Kidney (tissue), 13 donors: ENCODE measurements at regions not wholly inside any gene's neighbourhood (a gene's known extent, or its start where the extent isn't known, plus 50 kb on each side); places are given as distances from the start of the nearest gene placed in this dataset.

Experiments
- DNase-seq, 5 donors: peaks; one replicate each; pipeline ENCODE4 v3.0.0-alpha.2; 2013 to 2020
- FAIRE-seq: peaks from 2 replicates; lab custom pipeline; 2012; peaks lifted over from hg19 to GRCh38; lab: Jason Lieb, UNC
- H3K27ac ChIP-seq, 2 donors: one replicate each; pipeline ENCODE4 v1.7.0; 2013; ENCODE audit warnings: low read depth in 2 of 2, low read length in 2 of 2, inconsistent platforms in 1 of 2
- H3K27me3 ChIP-seq: one replicate; pipeline ENCODE4 v1.7.1; 2013; ENCODE audit warnings: low read length, inconsistent platforms; ENCODE audit not compliant: control insufficient read depth, insufficient read depth
- H3K36me3 ChIP-seq, 3 donors: one replicate each; pipeline versions ENCODE4 v1.7.0 to v1.7.1; 2013; ENCODE audit warnings: low read length in 3 of 3, control low read depth in 1 of 3, inconsistent platforms in 1 of 3; ENCODE audit not compliant: insufficient read depth in 3 of 3, control insufficient read depth in 2 of 3
- H3K4me1 ChIP-seq, 3 donors: one replicate each; pipeline versions ENCODE4 v1.7.0 to v1.7.1; 2013; ENCODE audit warnings: low read length in 3 of 3, inconsistent platforms in 1 of 3, low read depth in 1 of 3; ENCODE audit not compliant: control insufficient read depth in 2 of 3, insufficient read depth in 2 of 3
- H3K4me3 ChIP-seq, 3 donors: one replicate each; pipeline versions ENCODE4 v1.7.0 to v1.8.1; 2013; ENCODE audit warnings: low read length in 3 of 3, control low read depth in 1 of 3, inconsistent platforms in 1 of 3
- H3K9ac ChIP-seq, 3 donors: one replicate each; pipeline versions ENCODE4 v1.7.0 to v1.7.1; 2013; ENCODE audit warnings: low read length in 3 of 3, control low read depth in 1 of 3, inconsistent platforms in 1 of 3
- H3K9me3 ChIP-seq, 3 donors: one replicate each; pipeline versions ENCODE4 v1.7.0 to v1.7.1; 2013; ENCODE audit warnings: low read length in 3 of 3, control low read depth in 1 of 3, inconsistent platforms in 1 of 3; ENCODE audit not compliant: control insufficient read depth in 2 of 3, insufficient read depth in 1 of 3
- CTCF ChIP-seq: IDR thresholded peaks from 3 replicates; pipeline ENCODE4 v1.5.1; 2012; ENCODE audit warnings: mild to moderate bottlenecking, moderate library complexity, borderline replicate concordance; ENCODE audit not compliant: insufficient read depth; ENCODE audit errors: extremely low read depth
- intact Hi-C: fragments of 100-400 bp; cut with DNase I; formaldehyde crosslinking; loops from one replicate; pipeline ENCODE4 v1.11.1; 2022
- donor health status: control.
- donor health status: control.
- donor health status: control.
- donor health status: control.
- donor health status: control.
- donor health status: DM: yes; HTN: yes; CAD: no.
- donor health status: Normal renal cell carcinoma (clear cell type).

- FAIRE-seq (no peak), DNase-seq (no peak)
- intact Hi-C loops: no loop called here
- Histone ChIP-seq H3K36me3 (no peaks in the 10 kb centered on the region), H3K4me1 (peaks cover 0 to 1% (median 0%) of the 10 kb centered on the region in 3 donors), H3K4me3 (no peak overlapping the region), H3K9me3 (no peaks in the 10 kb centered on the region), H3K27me3 (no peaks in the 10 kb centered on the region), H3K27ac (no peak overlapping the region), H3K9ac (no peak overlapping the region)
- TF ChIP-seq CTCF: no peak
These were observed 58.1 kb upstream of the SSX2IP start for GRCh38 chr1:84748364-84748763.

GRCh38 chr1:84745857-84746256 is 55.6 kb upstream of the SSX2IP start:
- Histone ChIP-seq H3K27ac (no peak overlapping the region), H3K4me1 (no peaks in the 10 kb centered on the region)

GRCh38 chr1:84743896-84744295 is 53.6 kb upstream of the SSX2IP start:
- Histone ChIP-seq H3K36me3 (no peaks in the 10 kb centered on the region), H3K27ac (no peak overlapping the region)
- intact Hi-C loops: no loop called here

More at GRCh38 chr1:84745857-84746256, 55.6 kb upstream of the SSX2IP start:
- H3K9me3 ChIP-seq: no peaks in the 10 kb centered on the region
- no peak for DNase-seq
- TF ChIP-seq CTCF: no peak
- H3K36me3 ChIP-seq: no peaks in the 10 kb centered on the region
- no peaks in the 10 kb centered on the region for H3K27me3 ChIP-seq
- no peak overlapping the region for H3K4me3 ChIP-seq
- intact Hi-C loops: no loop called here
- H3K9ac ChIP-seq: no peak overlapping the region
- no peak for FAIRE-seq

More at GRCh38 chr1:84743896-84744295, 53.6 kb upstream of the SSX2IP start:
- no peak for FAIRE-seq
- TF ChIP-seq CTCF: no peak
- H3K9ac ChIP-seq: no peak overlapping the region
- H3K27me3 ChIP-seq: no peaks in the 10 kb centered on the region
- no peaks in the 10 kb centered on the region for H3K9me3 ChIP-seq
- no peak overlapping the region for H3K4me3 ChIP-seq
- DNase-seq: no peak
- no peaks in the 10 kb centered on the region for H3K4me1 ChIP-seq
